ENCODE measurements at regions not wholly inside any gene's neighbourhood (a gene's known extent, or its start where the extent isn't known, plus 50 kb on each side); places are given as distances from the start of the nearest gene placed in this dataset.

DNA sequence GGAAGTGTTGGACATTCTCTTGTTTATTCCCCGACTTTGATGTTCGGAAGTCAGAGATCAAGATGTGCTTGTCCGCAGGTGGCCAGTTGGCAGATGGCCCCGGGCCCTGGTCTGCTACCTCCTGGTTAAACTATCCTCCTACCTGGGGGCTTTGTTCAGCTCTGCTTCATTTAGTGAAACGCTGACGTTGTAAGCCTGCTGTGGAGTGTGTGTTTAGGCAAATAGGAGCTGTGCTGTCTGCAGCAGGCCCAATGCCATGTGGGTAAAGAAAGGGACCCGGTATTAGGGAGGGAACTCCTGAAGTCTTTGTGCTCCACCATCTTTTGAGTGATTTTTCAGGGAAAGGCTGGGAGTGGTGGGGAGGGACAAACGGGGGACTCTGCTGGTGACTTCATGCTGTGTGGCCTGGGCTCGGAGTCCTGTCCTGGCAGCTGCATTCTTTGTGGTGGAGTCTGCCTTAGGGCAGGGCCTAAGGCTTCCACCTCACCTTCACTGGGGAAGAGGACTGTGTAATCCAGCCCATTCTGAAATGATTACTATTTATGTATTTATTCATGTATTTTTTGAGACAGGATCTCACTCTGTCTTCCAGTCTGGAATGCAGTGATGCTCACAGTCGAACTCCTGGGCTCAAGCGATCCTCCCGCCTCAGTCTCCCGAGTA is 171.1 kb upstream of the KLF6 start:
- TF ChIP-seq, protein P1, sequence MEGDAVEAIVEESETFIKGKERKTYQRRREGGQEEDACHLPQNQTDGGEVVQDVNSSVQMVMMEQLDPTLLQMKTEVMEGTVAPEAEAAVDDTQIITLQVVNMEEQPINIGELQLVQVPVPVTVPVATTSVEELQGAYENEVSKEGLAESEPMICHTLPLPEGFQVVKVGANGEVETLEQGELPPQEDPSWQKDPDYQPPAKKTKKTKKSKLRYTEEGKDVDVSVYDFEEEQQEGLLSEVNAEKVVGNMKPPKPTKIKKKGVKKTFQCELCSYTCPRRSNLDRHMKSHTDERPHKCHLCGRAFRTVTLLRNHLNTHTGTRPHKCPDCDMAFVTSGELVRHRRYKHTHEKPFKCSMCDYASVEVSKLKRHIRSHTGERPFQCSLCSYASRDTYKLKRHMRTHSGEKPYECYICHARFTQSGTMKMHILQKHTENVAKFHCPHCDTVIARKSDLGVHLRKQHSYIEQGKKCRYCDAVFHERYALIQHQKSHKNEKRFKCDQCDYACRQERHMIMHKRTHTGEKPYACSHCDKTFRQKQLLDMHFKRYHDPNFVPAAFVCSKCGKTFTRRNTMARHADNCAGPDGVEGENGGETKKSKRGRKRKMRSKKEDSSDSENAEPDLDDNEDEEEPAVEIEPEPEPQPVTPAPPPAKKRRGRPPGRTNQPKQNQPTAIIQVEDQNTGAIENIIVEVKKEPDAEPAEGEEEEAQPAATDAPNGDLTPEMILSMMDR (IDR thresholded peaks at IDR 0.05; ENCODE audit: extremely low read depth in 1 of 2, insufficient read depth in 1 of 2, low read depth in 1 of 2, low read length in 2 of 2): no peak
- no peak for TF ChIP-seq FOS (IDR thresholded peaks at IDR 0.05; ENCODE audit: borderline replicate concordance, insufficient read depth, low read length)
- TF ChIP-seq POLR2A (IDR thresholded peaks at IDR 0.05; ENCODE audit: low read depth, low read length): no peak
